ENCODE measurements at regions not wholly inside any gene's neighbourhood (a gene's known extent, or its start where the extent isn't known, plus 50 kb on each side); places are given as distances from the start of the nearest gene placed in this dataset.

DNA sequence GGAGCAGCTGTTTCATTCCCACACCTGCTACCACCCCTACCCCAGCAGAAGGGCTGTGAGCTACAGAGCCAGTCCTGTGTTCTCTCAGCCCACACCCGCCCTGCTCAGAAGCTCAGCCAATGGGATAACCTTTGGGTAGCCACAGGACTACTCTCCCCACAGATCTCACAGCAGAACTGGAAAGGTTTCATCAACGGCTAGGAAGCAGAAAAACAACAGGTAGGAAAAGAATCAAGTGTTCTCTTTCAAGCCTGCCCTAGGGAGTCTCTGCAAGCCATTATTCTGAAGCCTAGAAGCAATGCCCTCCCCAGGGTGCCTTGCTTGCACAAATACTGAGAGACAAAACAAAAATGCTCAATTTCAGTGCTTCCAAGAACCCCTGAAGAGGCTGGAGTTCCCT is 77.2 kb downstream of the TMPRSS5 start:
- Mint-ChIP-seq H3K36me3 (ENCODE audit: low read depth, unreplicated experiment) (no peaks in the 10 kb centered on the region), H3K4me3 (ENCODE audit: unreplicated experiment) (no peak overlapping the region), H3K27me3 (ENCODE audit: low read depth, unreplicated experiment) (peaks cover 38% of the 10 kb centered on the region), H3K27ac (ENCODE audit: unreplicated experiment) (no peak overlapping the region), H3K4me1 (ENCODE audit: low read depth, unreplicated experiment) (peaks cover 5% of the 10 kb centered on the region), H3K9me3 (ENCODE audit: unreplicated experiment) (no peaks in the 10 kb centered on the region)
- no peak for TF ChIP-seq CTCF (IDR thresholded peaks at IDR 0.05; ENCODE audit: insufficient read depth, low read depth, low read length)
- no peak for TF ChIP-seq EZH2 (IDR thresholded peaks at IDR 0.05; ENCODE audit: insufficient read depth, low read length)
- no peak overlapping the region for H2AFZ ChIP-seq (ENCODE audit: low read depth, low read length)
- no peak overlapping the region for H3K4me3 ChIP-seq (ENCODE audit: insufficient read depth, low read depth, low read length)
- DNase-seq (ENCODE audit: low read depth) = no peak
- no peak overlapping the region for H3K27ac ChIP-seq (ENCODE audit: low read depth, low read length)
- no peaks in the 10 kb centered on the region for H4K20me1 ChIP-seq (ENCODE audit: insufficient read depth, low read length)
- no peaks in the 10 kb centered on the region for H3K9me3 ChIP-seq (ENCODE audit: insufficient read depth, low read depth, low read length)
- H3K79me2 ChIP-seq (ENCODE audit: insufficient read depth, low read length) = no peaks in the 10 kb centered on the region
- no peak overlapping the region for H3K4me2 ChIP-seq (ENCODE audit: low read length)
- peaks cover 14% of the 10 kb centered on the region for H3K4me1 ChIP-seq (ENCODE audit: insufficient read depth, low read length)
- no peaks in the 10 kb centered on the region for H3K36me3 ChIP-seq (ENCODE audit: insufficient read depth, low read length)
- no peak for FAIRE-seq
- no peaks in the 10 kb centered on the region for H3K27me3 ChIP-seq (ENCODE audit: insufficient read depth, low read length)
- H3K9ac ChIP-seq (ENCODE audit: low read length) = no peak overlapping the region

DNA sequence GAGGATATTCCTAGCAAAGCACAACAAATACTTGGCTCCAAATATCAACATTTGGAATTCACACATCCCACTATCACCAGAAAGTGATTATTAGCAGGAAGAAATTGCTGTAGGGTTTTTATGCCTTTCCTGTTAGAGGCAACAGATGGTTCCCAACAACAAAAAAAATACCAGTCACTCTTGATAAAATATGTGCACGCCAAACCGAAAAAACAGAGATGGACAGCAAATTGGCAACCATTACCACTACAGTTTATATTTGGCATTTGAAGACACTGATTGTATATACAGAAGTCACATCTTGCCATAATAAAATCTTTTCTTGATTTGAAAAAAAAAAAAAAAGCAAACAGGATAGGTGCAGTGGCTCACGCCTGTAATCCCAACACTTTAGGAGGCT is 78.2 kb downstream of the TMPRSS5 start:
- no peak for TF ChIP-seq EZH2 (IDR thresholded peaks at IDR 0.05; ENCODE audit: insufficient read depth, low read length)
- TF ChIP-seq CTCF (IDR thresholded peaks at IDR 0.05; ENCODE audit: insufficient read depth, low read depth, low read length) = no peak
- DNase-seq (ENCODE audit: low read depth) (no peak), FAIRE-seq (no peak)
- Mint-ChIP-seq H3K4me3 (ENCODE audit: unreplicated experiment) (no peak overlapping the region), H3K27me3 (ENCODE audit: low read depth, unreplicated experiment) (peaks cover 38% of the 10 kb centered on the region), H3K4me1 (ENCODE audit: low read depth, unreplicated experiment) (peaks cover 3% of the 10 kb centered on the region), H3K9me3 (ENCODE audit: unreplicated experiment) (no peaks in the 10 kb centered on the region), H3K36me3 (ENCODE audit: low read depth, unreplicated experiment) (no peaks in the 10 kb centered on the region), H3K27ac (ENCODE audit: unreplicated experiment) (no peak overlapping the region)
- Histone ChIP-seq H4K20me1 (ENCODE audit: insufficient read depth, low read length) (no peaks in the 10 kb centered on the region), H2AFZ (ENCODE audit: low read depth, low read length) (no peak overlapping the region), H3K36me3 (ENCODE audit: insufficient read depth, low read length) (no peaks in the 10 kb centered on the region), H3K4me3 (ENCODE audit: insufficient read depth, low read depth, low read length) (no peak overlapping the region), H3K9ac (ENCODE audit: low read length) (no peak overlapping the region), H3K27ac (ENCODE audit: low read depth, low read length) (no peak overlapping the region), H3K4me1 (ENCODE audit: insufficient read depth, low read length) (peaks cover 8% of the 10 kb centered on the region), H3K27me3 (ENCODE audit: insufficient read depth, low read length) (no peaks in the 10 kb centered on the region), H3K9me3 (ENCODE audit: insufficient read depth, low read depth, low read length) (no peaks in the 10 kb centered on the region), H3K4me2 (ENCODE audit: low read length) (no peak overlapping the region), H3K79me2 (ENCODE audit: insufficient read depth, low read length) (no peaks in the 10 kb centered on the region)

DNA sequence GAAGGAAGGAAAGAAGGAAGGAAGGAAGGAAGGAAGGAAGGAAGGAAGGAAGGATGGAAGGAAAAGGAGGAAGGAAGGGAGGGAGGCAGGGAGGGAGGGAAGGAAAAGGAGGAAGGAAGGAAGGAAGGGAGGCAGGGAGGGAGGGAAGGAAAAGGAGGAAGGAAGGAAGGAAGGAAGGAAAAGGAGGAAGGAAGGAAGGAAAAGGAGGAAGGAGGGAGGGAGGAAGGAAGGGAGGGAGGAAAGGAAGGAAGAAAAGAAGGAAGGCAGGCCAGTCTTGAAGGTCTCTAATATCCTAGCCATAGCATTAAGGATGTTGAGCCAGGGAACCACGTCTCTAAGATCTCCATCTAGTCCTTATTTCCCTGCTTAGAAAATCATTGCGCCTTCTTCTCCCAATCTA is 78.8 kb downstream of the TMPRSS5 start:
- H3K27me3 Mint-ChIP-seq (ENCODE audit: low read depth, unreplicated experiment) = peaks cover 35% of the 10 kb centered on the region
- H3K36me3 Mint-ChIP-seq (ENCODE audit: low read depth, unreplicated experiment) = no peaks in the 10 kb centered on the region
- no peak for DNase-seq (ENCODE audit: low read depth)
- Histone ChIP-seq H4K20me1 (ENCODE audit: insufficient read depth, low read length) (no peaks in the 10 kb centered on the region), H3K9me3 (ENCODE audit: insufficient read depth, low read depth, low read length) (no peaks in the 10 kb centered on the region), H3K27ac (ENCODE audit: low read depth, low read length) (no peak overlapping the region), H2AFZ (ENCODE audit: low read depth, low read length) (no peak overlapping the region), H3K4me1 (ENCODE audit: insufficient read depth, low read length) (peaks cover 1% of the 10 kb centered on the region), H3K9ac (ENCODE audit: low read length) (no peak overlapping the region), H3K4me2 (ENCODE audit: low read length) (no peak overlapping the region), H3K27me3 (ENCODE audit: insufficient read depth, low read length) (no peaks in the 10 kb centered on the region), H3K79me2 (ENCODE audit: insufficient read depth, low read length) (no peaks in the 10 kb centered on the region), H3K36me3 (ENCODE audit: insufficient read depth, low read length) (no peaks in the 10 kb centered on the region), H3K4me3 (ENCODE audit: insufficient read depth, low read depth, low read length) (no peak overlapping the region)
- H3K27ac Mint-ChIP-seq (ENCODE audit: unreplicated experiment) = no peak overlapping the region
- TF ChIP-seq CTCF (IDR thresholded peaks at IDR 0.05; ENCODE audit: insufficient read depth, low read depth, low read length) (no peak), EZH2 (IDR thresholded peaks at IDR 0.05; ENCODE audit: insufficient read depth, low read length) (no peak)
- H3K4me3 Mint-ChIP-seq (ENCODE audit: unreplicated experiment) = no peak overlapping the region
- H3K4me1 Mint-ChIP-seq (ENCODE audit: low read depth, unreplicated experiment) = no peaks in the 10 kb centered on the region
- no peaks in the 10 kb centered on the region for H3K9me3 Mint-ChIP-seq (ENCODE audit: unreplicated experiment)
- FAIRE-seq = no peak

Data from astrocyte (in vitro differentiated cells and primary cell).